ENCODE measurements at regions not wholly inside any gene's neighbourhood (a gene's known extent, or its start where the extent isn't known, plus 50 kb on each side); places are given as distances from the start of the nearest gene placed in this dataset.

- H3K9me3 ChIP-seq (replicated peaks in 1 of 3), result no peaks in the 10 kb centered on the region
- no peak overlapping the region for H3K4me3 ChIP-seq
- 84 to 98% (median 92%) methylated on average over 2 of the region's 2 CpGs for WGBS, 4 donors
- no peaks in the 10 kb centered on the region for H3K27me3 ChIP-seq
- intact Hi-C loops (cut with DNase I), result no loop called here
- no peak for DNase-seq
- no peak overlapping the region for H3K27ac ChIP-seq
- no peaks in the 10 kb centered on the region for H3K36me3 ChIP-seq (replicated peaks in 1 of 2)
- H3K4me1 ChIP-seq (replicated peaks in 1 of 2), result no peaks in the 10 kb centered on the region
- TF ChIP-seq CTCF (IDR thresholded peaks at IDR 0.05) (no peak), POLR2A (IDR thresholded peaks at IDR 0.05) (no peak)
Observed at GRCh38 chr5:136703036-136703435, 337.7 kb upstream of the TRPC7 start.

- intact Hi-C loops (cut with DNase I), result no loop called here
Observed at GRCh38 chr5:136701191-136701590, 335.8 kb upstream of the TRPC7 start.

GRCh38 chr5:136699651-136700050 is 334.3 kb upstream of the TRPC7 start:
- no peak overlapping the region for H3K27ac ChIP-seq
- intact Hi-C loops (cut with DNase I), result no loop called here
- no peak for DNase-seq
- no peaks in the 10 kb centered on the region for H3K9me3 ChIP-seq (replicated peaks in 1 of 3)
- no peaks in the 10 kb centered on the region for H3K27me3 ChIP-seq
- H3K4me1 ChIP-seq (replicated peaks in 1 of 2), result no peaks in the 10 kb centered on the region
- 55 to 68% (median 62%) methylated on average over 7 of the region's 7 CpGs for WGBS, 4 donors
- H3K4me3 ChIP-seq, result no peak overlapping the region
- TF ChIP-seq CTCF (IDR thresholded peaks at IDR 0.05), result no peak
- no peak for TF ChIP-seq POLR2A (IDR thresholded peaks at IDR 0.05)
- no peaks in the 10 kb centered on the region for H3K36me3 ChIP-seq (replicated peaks in 1 of 2)

More at GRCh38 chr5:136701191-136701590, 335.8 kb upstream of the TRPC7 start:
- no peaks in the 10 kb centered on the region for H3K36me3 ChIP-seq (replicated peaks in 1 of 2)
- no peak overlapping the region for H3K27ac ChIP-seq
- no peaks in the 10 kb centered on the region for H3K27me3 ChIP-seq
- no peaks in the 10 kb centered on the region for H3K4me1 ChIP-seq (replicated peaks in 1 of 2)
- no peak for TF ChIP-seq POLR2A (IDR thresholded peaks at IDR 0.05)
- no peak for TF ChIP-seq CTCF (IDR thresholded peaks at IDR 0.05)
- no peak for DNase-seq
- no peak overlapping the region for H3K4me3 ChIP-seq
- 88 to 98% (median 93%) methylated on average over 1 of the region's 1 CpG for WGBS, 4 donors
- H3K9me3 ChIP-seq (replicated peaks in 1 of 3), result no peaks in the 10 kb centered on the region

- TF ChIP-seq POLR2A (IDR thresholded peaks at IDR 0.05) (no peak), CTCF (IDR thresholded peaks at IDR 0.05) (no peak)
- Histone ChIP-seq H3K27ac (no peak overlapping the region), H3K36me3 (replicated peaks in 1 of 2) (no peaks in the 10 kb centered on the region), H3K4me1 (replicated peaks in 1 of 2) (no peaks in the 10 kb centered on the region), H3K4me3 (no peak overlapping the region), H3K27me3 (no peaks in the 10 kb centered on the region), H3K9me3 (replicated peaks in 1 of 3) (no peaks in the 10 kb centered on the region)
- DNase-seq, result no peak
- 79 to 86% (median 81%) methylated on average over 5 of the region's 5 CpGs for WGBS, 4 donors
- intact Hi-C loops (cut with DNase I), result no loop called here
Observed at GRCh38 chr5:136698970-136699369, 333.6 kb upstream of the TRPC7 start.
